ENCODE measurements at regions not wholly inside any gene's neighbourhood (a gene's known extent, or its start where the extent isn't known, plus 50 kb on each side); places are given as distances from the start of the nearest gene placed in this dataset.

GRCh38 chr12:78666584-78666983, 198.0 kb upstream of the SYT1 start:
- TF ChIP-seq CTCF (IDR thresholded peaks at IDR 0.05) = no peak
- Histone ChIP-seq H3K4me1 (ENCODE audit: low read depth) (no peaks in the 10 kb centered on the region), H3K36me3 (ENCODE audit: low read depth) (no peaks in the 10 kb centered on the region), H3K4me3 (no peak overlapping the region), H3K9me3 (no peaks in the 10 kb centered on the region)
- no peak for DNase-seq
- intact Hi-C loops (cut with DNase I, micrococcal nuclease) = no loop called here
- no peak for ATAC-seq

DNA sequence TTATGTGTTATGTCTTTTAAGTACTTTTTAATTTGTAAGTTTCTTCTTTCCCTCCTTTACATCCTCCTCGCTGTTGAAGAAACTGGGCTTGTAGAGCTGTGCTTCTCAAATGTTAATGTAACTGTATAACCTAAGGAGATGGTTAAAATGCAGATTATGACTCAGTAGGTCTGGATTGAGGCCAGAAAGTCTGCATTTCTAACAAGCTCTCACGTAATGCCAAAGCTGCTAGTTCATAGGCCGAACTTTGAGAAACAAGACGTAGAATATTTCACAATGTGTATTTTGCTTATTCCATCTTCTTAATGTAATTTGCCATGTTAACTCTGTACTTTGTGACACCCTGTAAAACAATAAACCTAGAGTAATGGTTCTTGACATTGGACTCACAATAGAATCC, 193.3 kb upstream of the SYT1 start:
- no peak for TF ChIP-seq CTCF (IDR thresholded peaks at IDR 0.05)
- H3K4me3 ChIP-seq = no peak overlapping the region
- H3K4me1 ChIP-seq (ENCODE audit: low read depth) = no peaks in the 10 kb centered on the region
- H3K9me3 ChIP-seq = no peaks in the 10 kb centered on the region
- no peak for DNase-seq
- no peak for ATAC-seq
- intact Hi-C loops (cut with DNase I, micrococcal nuclease) = no loop called here
- H3K36me3 ChIP-seq (ENCODE audit: low read depth) = no peaks in the 10 kb centered on the region

DNA sequence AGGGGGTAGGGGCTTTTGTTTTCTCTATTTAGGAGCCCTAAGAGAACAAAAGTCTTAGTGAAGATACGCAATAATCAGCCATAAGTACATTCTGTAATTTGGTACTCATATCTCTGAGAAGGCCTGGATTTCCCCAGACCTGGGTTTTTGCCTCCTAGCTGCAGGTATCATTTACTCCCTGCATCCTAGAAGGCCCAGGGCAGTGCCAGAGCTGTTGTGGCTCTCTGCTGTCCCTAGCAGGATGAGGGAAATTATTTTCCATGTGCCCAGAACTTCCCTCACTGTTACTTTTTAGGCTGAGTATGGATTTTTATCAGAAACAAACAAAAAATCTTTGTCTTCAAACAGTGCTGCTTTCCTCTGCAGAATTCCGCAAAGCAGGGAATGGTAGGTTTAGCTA, 192.5 kb upstream of the SYT1 start:
- intact Hi-C loops (cut with DNase I, micrococcal nuclease) = no loop called here
- TF ChIP-seq CTCF (IDR thresholded peaks at IDR 0.05) = no peak

DNA sequence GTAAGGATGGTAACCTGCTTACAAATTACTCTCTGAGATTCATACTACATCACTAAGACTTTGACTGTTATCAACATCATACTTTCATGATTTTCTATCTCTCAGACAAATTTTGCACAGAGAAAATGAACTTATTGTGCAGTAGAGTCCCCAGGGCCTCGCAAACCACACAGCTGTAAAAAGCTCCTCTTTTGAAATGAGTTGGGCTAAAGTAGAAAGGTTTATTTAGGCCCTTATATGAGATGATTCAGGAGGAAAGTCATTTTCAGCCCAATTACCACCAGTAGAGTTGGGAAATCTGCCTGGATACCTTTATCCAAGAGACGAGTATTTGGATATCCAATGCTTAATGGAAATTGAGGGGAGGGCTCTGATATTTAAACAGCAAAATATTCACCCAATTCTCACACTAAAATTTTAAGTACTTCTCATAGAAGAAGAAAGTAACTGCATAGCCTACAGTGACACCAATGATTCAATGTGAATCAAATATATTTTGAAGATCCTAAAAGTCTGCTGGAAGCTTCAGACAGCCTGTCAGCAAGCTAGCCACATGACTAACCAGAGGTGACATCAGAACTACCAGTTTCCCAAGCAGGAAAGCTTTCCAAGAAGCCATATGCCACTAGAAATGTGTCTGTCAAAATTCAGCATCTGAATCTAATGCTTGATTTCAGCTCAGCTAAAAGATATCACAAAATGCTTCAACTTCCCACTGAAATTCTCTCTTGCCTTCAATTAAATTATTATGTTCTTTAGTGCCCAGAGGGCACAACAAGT, 190.1 kb upstream of the SYT1 start:
- intact Hi-C loops (cut with DNase I, micrococcal nuclease) = no loop called here
- Histone ChIP-seq H3K4me1 (ENCODE audit: low read depth) (no peaks in the 10 kb centered on the region), H3K36me3 (ENCODE audit: low read depth) (no peaks in the 10 kb centered on the region), H3K4me3 (no peak overlapping the region), H3K9me3 (no peaks in the 10 kb centered on the region)
- TF ChIP-seq CTCF (IDR thresholded peaks at IDR 0.05) = no peak
- DNase-seq = no peak
- ATAC-seq = no peak

More for the DNA sequence above, 192.5 kb upstream of the SYT1 start:
- no peak for ATAC-seq
- no peaks in the 10 kb centered on the region for H3K9me3 ChIP-seq
- no peak for DNase-seq
- no peak overlapping the region for H3K4me3 ChIP-seq
- H3K36me3 ChIP-seq (ENCODE audit: low read depth) = no peaks in the 10 kb centered on the region
- no peaks in the 10 kb centered on the region for H3K4me1 ChIP-seq (ENCODE audit: low read depth)

DNA sequence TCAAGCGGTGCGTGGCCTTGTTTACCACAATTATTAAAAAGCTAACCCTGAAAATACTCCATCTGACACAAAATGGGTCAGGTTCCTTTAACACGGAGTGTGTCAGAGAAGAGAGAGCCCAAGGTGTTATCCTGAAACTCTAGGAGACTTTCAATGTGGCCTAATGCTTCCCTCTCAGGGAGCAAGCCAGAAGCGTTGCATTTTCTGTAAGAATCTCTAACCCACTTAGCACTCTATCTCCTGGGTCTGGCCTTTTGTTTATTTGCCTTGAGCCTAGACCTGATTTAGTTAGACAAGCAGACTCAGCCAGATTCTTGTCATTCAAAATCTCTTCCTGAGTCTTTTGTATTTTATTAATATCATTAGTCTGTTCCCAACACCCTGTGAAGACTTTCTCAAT, 184.0 kb upstream of the SYT1 start:
- intact Hi-C loops (cut with DNase I, micrococcal nuclease) = no loop called here
- no peaks in the 10 kb centered on the region for H3K4me1 ChIP-seq (ENCODE audit: low read depth)
- no peak for DNase-seq
- no peak overlapping the region for H3K4me3 ChIP-seq
- ATAC-seq = no peak
- H3K36me3 ChIP-seq (ENCODE audit: low read depth) = no peaks in the 10 kb centered on the region
- no peaks in the 10 kb centered on the region for H3K9me3 ChIP-seq
- TF ChIP-seq CTCF (IDR thresholded peaks at IDR 0.05) = no peak

DNA sequence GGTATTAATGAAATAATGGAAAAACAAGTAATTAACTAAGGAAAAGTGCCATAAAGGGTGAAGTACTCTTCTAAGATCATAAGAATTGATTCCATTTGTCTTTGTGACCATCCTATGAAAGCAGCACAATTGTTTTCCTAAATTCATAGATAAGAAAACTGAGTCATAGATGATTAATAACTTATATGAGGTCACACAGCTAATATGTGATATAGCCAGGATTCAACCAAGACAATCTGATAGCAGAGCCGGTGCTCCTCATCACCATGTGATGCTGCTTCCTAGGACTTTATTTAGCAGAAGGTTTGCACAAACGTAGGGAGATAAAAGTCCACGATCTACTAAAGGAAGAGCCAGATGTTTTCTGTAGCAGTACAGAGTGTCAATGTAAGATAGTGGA, 181.5 kb upstream of the SYT1 start:
- H3K36me3 ChIP-seq (ENCODE audit: low read depth) = no peaks in the 10 kb centered on the region
- H3K4me1 ChIP-seq (ENCODE audit: low read depth) = no peaks in the 10 kb centered on the region
- ATAC-seq = no peak
- no peak for DNase-seq
- H3K9me3 ChIP-seq = no peaks in the 10 kb centered on the region
- no peak for TF ChIP-seq CTCF (IDR thresholded peaks at IDR 0.05)
- intact Hi-C loops (cut with DNase I, micrococcal nuclease) = no loop called here
- H3K4me3 ChIP-seq = no peak overlapping the region
